ENCODE measurements at regions not wholly inside any gene's neighbourhood (a gene's known extent, or its start where the extent isn't known, plus 50 kb on each side); places are given as distances from the start of the nearest gene placed in this dataset.

DNA sequence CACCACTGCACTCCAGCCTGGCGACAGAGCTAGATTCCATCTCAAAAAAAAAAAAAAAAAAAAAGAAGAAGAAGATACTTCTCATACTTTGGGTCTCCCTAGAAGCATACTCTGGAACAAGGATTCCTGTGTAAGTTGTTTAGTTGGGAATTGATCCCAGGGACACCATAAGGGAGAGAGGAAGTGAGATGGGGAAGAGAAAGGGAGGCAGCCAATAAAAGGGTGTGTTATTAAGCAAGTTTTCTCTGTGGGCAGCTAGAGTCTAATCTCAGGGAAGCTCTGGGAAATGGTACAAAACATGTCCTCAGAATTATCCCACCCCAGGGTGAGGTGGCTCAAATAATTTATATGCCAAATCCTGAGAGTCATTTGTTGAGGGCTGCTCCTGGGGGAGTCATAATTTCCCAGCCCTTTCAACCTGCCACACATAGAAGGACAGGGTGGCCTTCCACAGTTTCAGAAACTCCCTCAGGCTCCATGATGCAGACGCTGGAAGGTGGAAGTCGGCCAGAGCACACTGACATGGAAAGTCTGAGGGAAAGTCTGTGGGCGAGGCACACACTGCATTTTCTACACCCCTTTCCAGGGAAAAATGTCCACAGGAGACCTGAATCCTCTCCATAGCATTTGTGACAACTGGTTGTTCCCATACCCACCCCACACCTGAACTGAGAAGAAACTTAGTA lies 86.4 kb upstream of the SLC4A7 start (continued):
- TF ChIP-seq POU5F1 (IDR thresholded peaks at IDR 0.05; ENCODE audit: low read depth, low read length): no peak
- TF ChIP-seq GTF2F1 (IDR thresholded peaks at IDR 0.05; ENCODE audit: borderline replicate concordance, low read depth, low read length): no peak
- no peak for TF ChIP-seq HDAC6 (IDR thresholded peaks at IDR 0.05; ENCODE audit: low read depth, low read length)

Measured in H1 (cell line).